HepG2 (cell line): ENCODE measurements at regions not wholly inside any gene's neighbourhood (a gene's known extent, or its start where the extent isn't known, plus 50 kb on each side); places are given as distances from the start of the nearest gene placed in this dataset.

Experiments
- ATAC-seq: fragments of 200-7000 bp; cut with Tn5 transposase; 3 replicates; pipeline ENCODE4 v1.9.1; 2020; ENCODE audit warnings: mild to moderate bottlenecking, moderate library complexity
- BruUV-seq: library from RNA; stranded (reverse); fragments of 400-500 nt; replicated peaks from 2 replicates; lab custom pipeline; 2021; lab: Mats Ljungman, UMichigan
- CTCF ChIA-PET: fragments of 300-600 bp; formaldehyde crosslinking; extraction: SDS; loops from one replicate; lab custom pipeline; 2021; ENCODE audit warnings: low total read pairs, inconsistent platforms, low intra/inter-chr PET ratio; lab: Yijun Ruan, JAX
- POLR2A ChIA-PET: fragments of 350-600 bp; sonication (Branson Sonifier 250); formaldehyde crosslinking; loops from one replicate; lab custom pipeline; 2020; ENCODE audit warnings: antibody characterized with exemption, inconsistent platforms; lab: Yijun Ruan, JAX
- DNase-seq: peaks from one replicate; pipeline ENCODE4 v3.0.0-alpha.2; 2015; ENCODE audit warnings: low spot score
- FAIRE-seq: peaks from 3 replicates; lab custom pipeline; 2011; peaks lifted over from hg19 to GRCh38; lab: Jason Lieb, UNC
- H2AFZ ChIP-seq: one replicate; pipeline ENCODE4 v1.6.1; 2011; ENCODE audit warnings: low read length, inconsistent platforms
- H3K27ac ChIP-seq: fragments of 300-600 bp; 3 replicates; pipeline ENCODE4 v1.8.0; 2011; ENCODE audit warnings: mixed run types, mild to moderate bottlenecking, mixed read lengths, low read length, inconsistent platforms; ENCODE audit not compliant: insufficient read depth; ENCODE audit errors: extremely low read length
- H3K27me3 ChIP-seq, 2 experiments: fragments of 200-600 bp in 1 of 2; 2 replicates in 1 of 2; 3 replicates in 1 of 2; pipeline versions ENCODE4 v1.6.0 to v1.8.0; 2011; ENCODE audit warnings: low read length in 2 of 2, mild to moderate bottlenecking in 2 of 2, moderate library complexity in 2 of 2, inconsistent platforms in 1 of 2; ENCODE audit not compliant: insufficient read depth in 2 of 2, control insufficient read depth in 1 of 2
- H3K36me3 ChIP-seq, 2 experiments: fragments of 200-600 bp in 1 of 2; replicated peaks in 1 of 2; 2 replicates in 1 of 2; 3 replicates in 1 of 2; pipeline versions ENCODE4 v1.5.1 to v1.8.0; 2011; ENCODE audit warnings: low read length in 2 of 2, inconsistent platforms in 1 of 2; ENCODE audit not compliant: insufficient read depth in 2 of 2, control insufficient read depth in 1 of 2
- H3K4me1 ChIP-seq: 2 replicates; pipeline ENCODE4 v1.5.1; 2012; ENCODE audit warnings: low read length, inconsistent platforms; ENCODE audit not compliant: insufficient read depth
- H3K4me2 ChIP-seq: 2 replicates; pipeline ENCODE4 v1.6.0; 2011; ENCODE audit warnings: low read depth, low read length, inconsistent platforms
- H3K4me3 ChIP-seq, 3 experiments: fragments of 200-600 bp in 1 of 3; sonication (generic), shearing (Covaris generic) in 1 of 3; replicated peaks in 1 of 3; 2 replicates each; pipeline ENCODE4 v1.5.1; 2011 to 2016; ENCODE audit warnings: low read length in 3 of 3, inconsistent platforms in 2 of 3, low read depth in 2 of 3, mild to moderate bottlenecking in 2 of 3, control low read depth in 1 of 3, mixed read lengths in 1 of 3; ENCODE audit not compliant: insufficient read depth in 1 of 3
- H3K79me2 ChIP-seq: one replicate; pipeline ENCODE4 v1.6.1; 2011; ENCODE audit warnings: low read length, inconsistent platforms; ENCODE audit not compliant: insufficient read depth
- H3K9ac ChIP-seq: 2 replicates; pipeline ENCODE4 v1.6.0; 2011; ENCODE audit warnings: mild to moderate bottlenecking, low read depth, low read length, inconsistent platforms; ENCODE audit not compliant: insufficient read depth
- H3K9me3 ChIP-seq: 2 replicates; pipeline ENCODE4 v1.5.1; 2012; ENCODE audit warnings: mild to moderate bottlenecking, low read length
- H4K20me1 ChIP-seq: 2 replicates; pipeline ENCODE4 v1.6.0; 2011; ENCODE audit warnings: inconsistent platforms, mild to moderate bottlenecking, low read length, moderate library complexity; ENCODE audit not compliant: insufficient read depth
- CEBPB ChIP-seq: IDR thresholded peaks from 2 replicates; pipeline ENCODE4 v1.6.1; 2011; ENCODE audit warnings: low read depth, low read length, improper control_type of control experiment, borderline replicate concordance
- MAFF ChIP-seq: IDR thresholded peaks from 2 replicates; pipeline ENCODE4 v1.6.1; 2011; ENCODE audit warnings: low read depth, low read length, improper control_type of control experiment
- MAFK ChIP-seq, 2 experiments: IDR thresholded peaks in 1 of 2; conservative IDR thresholded peaks in 1 of 2; 2 replicates each; pipeline ENCODE4 v1.6.1; 2011; ENCODE audit warnings: improper control_type of control experiment in 2 of 2, low read length in 2 of 2
- ZBTB4 ChIP-seq: sonication (generic); formaldehyde crosslinking; IDR thresholded peaks from 2 replicates; pipeline ENCODE4 v1.4.0; 2020; ENCODE audit warnings: missing genetic modification reagents, mild to moderate bottlenecking, borderline replicate concordance
- ZNF556 ChIP-seq: sonication (generic); formaldehyde crosslinking; IDR thresholded peaks from 2 replicates; pipeline ENCODE4 v1.4.0; 2020; ENCODE audit warnings: mild to moderate bottlenecking, missing genetic modification reagents, borderline replicate concordance
- ZNF761 ChIP-seq: sonication (generic); formaldehyde crosslinking; conservative IDR thresholded peaks from 2 replicates; pipeline ENCODE4 v1.4.0; 2020; ENCODE audit warnings: mild to moderate bottlenecking, missing genetic modification reagents
- WGBS: methylation state at CpG from one replicate; pipeline ENCODE4 v1.1.6; 2017; ENCODE audit warnings: low lambda C conversion rate; 5-methylcytosine and 5-hydroxymethylcytosine counted together
- in situ Hi-C: cut with HindIII; loops from 2 replicates; pipeline ENCODE4 v1.10.0; 2017; ENCODE audit warnings: low pct_unique_long_range_greater_than_20kb; ENCODE audit not compliant: extremely low pct_ligation_motif_present
- intact Hi-C: fragments of 100-400 bp; cut with micrococcal nuclease; formaldehyde crosslinking; loops from one replicate; pipeline ENCODE4 v1.10.0; 2022; ENCODE audit not compliant: unreplicated experiment

- Histone ChIP-seq H3K9ac (no peak overlapping the region), H3K27ac (no peak overlapping the region), H3K4me2 (no peak overlapping the region), H2AFZ (no peak overlapping the region), H3K79me2 (no peaks in the 10 kb centered on the region), H3K9me3 (no peaks in the 10 kb centered on the region), H3K4me1 (no peaks in the 10 kb centered on the region), H3K27me3 (no peaks in the 10 kb centered on the region), H3K36me3 (no peaks in the 10 kb centered on the region), H4K20me1 (no peaks in the 10 kb centered on the region), H3K4me3 (no peak overlapping the region)
- WGBS: 33% methylated on average over 4 of the region's 4 CpGs
- POLR2A ChIA-PET: no interaction called here
- ATAC-seq: no peak
- no TSS peak for BruUV-seq
- TF ChIP-seq ZNF556 (CRISPR knock-in tag) (no peak), ZBTB4 (no peak), CEBPB (no peak), MAFF (peak; percentile 55), ZNF761 (no peak), MAFK (conservative IDR thresholded peaks at IDR 0.05 in 1 of 2, IDR thresholded peaks at IDR 0.05 in 1 of 2; ENCODE audit: low read length in 2 of 2) (peak; percentile 54 to 80; a peak in 3 of 4 replicates)
- intact Hi-C loops (loop anchor here (10.0 kb wide), 2 partner anchors 165 to 835 kb away; partner anchors contain the start of gene DOK6), in situ Hi-C loops (no loop called here)
- FAIRE-seq: no peak
- CTCF ChIA-PET: no interaction called here
- DNase-seq: no peak
These were observed 160.6 kb upstream of the DOK6 start for GRCh38 chr18:69239849-69240674.
